ENCODE measurements at regions not wholly inside any gene's neighbourhood (a gene's known extent, or its start where the extent isn't known, plus 50 kb on each side); places are given as distances from the start of the nearest gene placed in this dataset.

DNA sequence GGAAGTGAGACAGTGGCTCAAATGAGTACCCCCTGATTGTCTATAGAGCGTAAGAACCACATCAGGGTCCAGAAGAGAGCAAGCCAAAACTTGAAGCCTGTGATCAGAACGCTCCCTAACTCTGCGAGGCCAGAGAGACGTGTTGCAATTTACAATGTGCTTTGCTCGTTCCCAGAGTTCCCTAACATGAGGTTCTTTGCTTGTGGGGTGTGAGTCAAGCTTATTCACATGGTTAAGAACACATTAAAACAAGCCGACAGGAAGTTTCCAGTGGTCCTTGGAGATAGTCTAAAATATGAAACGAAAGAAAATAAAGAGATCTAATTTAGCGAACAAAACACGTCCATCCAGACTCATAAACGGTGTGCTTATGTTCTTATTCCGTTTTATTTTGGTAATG lies 702.3 kb downstream of the TRIML1 start:
- H3K9me3 ChIP-seq (ENCODE audit: insufficient read depth, low read length): no peaks in the 10 kb centered on the region
- no peak overlapping the region for H2AFZ ChIP-seq (ENCODE audit: low read depth, low read length)
- H3K9ac ChIP-seq (ENCODE audit: low read length): no peak overlapping the region
- H3K4me1 ChIP-seq (ENCODE audit: low read length): no peaks in the 10 kb centered on the region
- H4K20me1 ChIP-seq (ENCODE audit: insufficient read depth, low read length): no peaks in the 10 kb centered on the region
- H3K27ac ChIP-seq (ENCODE audit: low read length): no peak overlapping the region
- H3K27me3 ChIP-seq (ENCODE audit: low read depth, low read length): no peaks in the 10 kb centered on the region
- no peak overlapping the region for H3K4me2 ChIP-seq (ENCODE audit: low read length)
- H3K79me2 ChIP-seq (ENCODE audit: low read length): no peaks in the 10 kb centered on the region
- no peak overlapping the region for H3K4me3 ChIP-seq (ENCODE audit: low read length)
- TF ChIP-seq, protein P1, sequence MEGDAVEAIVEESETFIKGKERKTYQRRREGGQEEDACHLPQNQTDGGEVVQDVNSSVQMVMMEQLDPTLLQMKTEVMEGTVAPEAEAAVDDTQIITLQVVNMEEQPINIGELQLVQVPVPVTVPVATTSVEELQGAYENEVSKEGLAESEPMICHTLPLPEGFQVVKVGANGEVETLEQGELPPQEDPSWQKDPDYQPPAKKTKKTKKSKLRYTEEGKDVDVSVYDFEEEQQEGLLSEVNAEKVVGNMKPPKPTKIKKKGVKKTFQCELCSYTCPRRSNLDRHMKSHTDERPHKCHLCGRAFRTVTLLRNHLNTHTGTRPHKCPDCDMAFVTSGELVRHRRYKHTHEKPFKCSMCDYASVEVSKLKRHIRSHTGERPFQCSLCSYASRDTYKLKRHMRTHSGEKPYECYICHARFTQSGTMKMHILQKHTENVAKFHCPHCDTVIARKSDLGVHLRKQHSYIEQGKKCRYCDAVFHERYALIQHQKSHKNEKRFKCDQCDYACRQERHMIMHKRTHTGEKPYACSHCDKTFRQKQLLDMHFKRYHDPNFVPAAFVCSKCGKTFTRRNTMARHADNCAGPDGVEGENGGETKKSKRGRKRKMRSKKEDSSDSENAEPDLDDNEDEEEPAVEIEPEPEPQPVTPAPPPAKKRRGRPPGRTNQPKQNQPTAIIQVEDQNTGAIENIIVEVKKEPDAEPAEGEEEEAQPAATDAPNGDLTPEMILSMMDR (IDR thresholded peaks at IDR 0.05; ENCODE audit: low read depth, low read length): no peak
- TF ChIP-seq EZH2phosphoT487 (IDR thresholded peaks at IDR 0.05; ENCODE audit: low read depth): no peak
- no peaks in the 10 kb centered on the region for H3K36me3 ChIP-seq (replicated peaks; ENCODE audit: low read depth, low read length)

DNA sequence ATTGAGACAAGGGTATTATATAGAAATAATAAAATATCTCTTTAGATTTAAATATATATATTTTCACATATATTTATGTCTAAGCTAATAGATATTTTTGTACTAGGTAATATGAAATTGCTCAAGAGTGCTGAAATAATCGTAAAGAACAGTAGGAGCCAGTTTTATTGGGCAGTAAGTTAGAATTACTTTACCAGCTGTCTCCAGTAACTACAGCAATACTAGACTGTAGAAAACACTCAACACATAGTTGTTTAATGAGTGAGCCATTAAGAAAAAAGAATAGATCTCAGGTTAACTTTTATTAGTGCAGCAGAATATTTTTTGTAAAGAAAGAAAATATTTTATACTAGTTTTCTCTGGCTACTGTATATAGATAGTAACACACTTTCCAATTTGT lies 715.2 kb downstream of the TRIML1 start:
- Histone ChIP-seq H4K20me1 (ENCODE audit: insufficient read depth, low read length) (no peaks in the 10 kb centered on the region), H3K79me2 (ENCODE audit: low read length) (no peaks in the 10 kb centered on the region), H3K27ac (ENCODE audit: low read length) (no peak overlapping the region), H3K4me3 (ENCODE audit: low read length) (no peak overlapping the region), H2AFZ (ENCODE audit: low read depth, low read length) (no peak overlapping the region), H3K9me3 (ENCODE audit: insufficient read depth, low read length) (no peaks in the 10 kb centered on the region), H3K27me3 (ENCODE audit: low read depth, low read length) (no peaks in the 10 kb centered on the region), H3K4me2 (ENCODE audit: low read length) (no peak overlapping the region), H3K9ac (ENCODE audit: low read length) (no peak overlapping the region), H3K36me3 (replicated peaks; ENCODE audit: low read depth, low read length) (no peaks in the 10 kb centered on the region), H3K4me1 (ENCODE audit: low read length) (no peaks in the 10 kb centered on the region)
- TF ChIP-seq, protein P1 (IDR thresholded peaks at IDR 0.05; ENCODE audit: low read depth, low read length): no peak
- TF ChIP-seq EZH2phosphoT487 (IDR thresholded peaks at IDR 0.05; ENCODE audit: low read depth): no peak

DNA sequence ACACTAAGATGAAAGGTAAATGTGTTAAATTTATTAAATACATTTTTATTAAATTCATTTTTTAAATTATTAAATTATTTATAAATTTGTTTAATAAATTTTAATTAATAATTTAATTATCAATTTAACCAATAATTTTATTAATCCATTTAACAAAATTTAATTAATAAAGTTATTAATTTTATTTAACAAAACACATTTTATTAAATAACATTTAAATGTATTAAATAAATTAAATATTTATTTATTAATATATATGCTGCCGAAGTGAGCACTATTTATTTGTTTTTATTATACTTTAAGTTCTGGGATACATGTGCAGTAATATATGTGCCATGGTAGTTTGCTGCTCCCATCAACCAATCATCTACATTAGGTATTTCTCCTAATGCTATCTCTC lies 719.5 kb downstream of the TRIML1 start:
- no peaks in the 10 kb centered on the region for H3K27me3 ChIP-seq (ENCODE audit: low read depth, low read length)
- no peaks in the 10 kb centered on the region for H3K79me2 ChIP-seq (ENCODE audit: low read length)
- no peak overlapping the region for H3K27ac ChIP-seq (ENCODE audit: low read length)
- no peak overlapping the region for H3K9ac ChIP-seq (ENCODE audit: low read length)
- no peak overlapping the region for H3K4me3 ChIP-seq (ENCODE audit: low read length)
- no peaks in the 10 kb centered on the region for H4K20me1 ChIP-seq (ENCODE audit: insufficient read depth, low read length)
- H2AFZ ChIP-seq (ENCODE audit: low read depth, low read length): no peak overlapping the region
- no peaks in the 10 kb centered on the region for H3K36me3 ChIP-seq (replicated peaks; ENCODE audit: low read depth, low read length)
- TF ChIP-seq, protein P1 (IDR thresholded peaks at IDR 0.05; ENCODE audit: low read depth, low read length): no peak
- TF ChIP-seq EZH2phosphoT487 (IDR thresholded peaks at IDR 0.05; ENCODE audit: low read depth): no peak
- no peak overlapping the region for H3K4me2 ChIP-seq (ENCODE audit: low read length)
- H3K9me3 ChIP-seq (ENCODE audit: insufficient read depth, low read length): no peaks in the 10 kb centered on the region
- no peaks in the 10 kb centered on the region for H3K4me1 ChIP-seq (ENCODE audit: low read length)

DNA sequence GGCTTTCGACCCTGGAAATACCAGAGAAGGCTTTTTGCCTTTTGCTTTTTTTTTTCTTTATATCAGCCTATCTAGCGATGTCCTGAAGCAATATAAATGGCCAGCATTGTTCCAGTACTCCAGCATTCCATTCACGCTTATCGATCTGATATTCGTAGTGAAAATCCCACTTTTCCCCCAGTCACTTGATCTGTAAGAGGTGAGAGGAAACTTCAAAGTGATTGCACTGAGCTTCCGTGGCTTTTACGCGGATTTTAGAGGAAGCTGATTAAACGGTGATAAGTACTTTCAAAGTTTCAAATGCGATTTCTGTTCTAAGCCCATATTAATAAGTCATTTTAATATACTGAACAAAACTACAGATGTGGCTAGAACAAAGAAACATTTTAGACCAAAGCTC lies 725.5 kb downstream of the TRIML1 start:
- no peaks in the 10 kb centered on the region for H3K27me3 ChIP-seq (ENCODE audit: low read depth, low read length)
- no peak overlapping the region for H3K27ac ChIP-seq (ENCODE audit: low read length)
- no peaks in the 10 kb centered on the region for H3K79me2 ChIP-seq (ENCODE audit: low read length)
- TF ChIP-seq, protein P1 (IDR thresholded peaks at IDR 0.05; ENCODE audit: low read depth, low read length): no peak
- no peak for TF ChIP-seq EZH2phosphoT487 (IDR thresholded peaks at IDR 0.05; ENCODE audit: low read depth)
- no peaks in the 10 kb centered on the region for H3K9me3 ChIP-seq (ENCODE audit: insufficient read depth, low read length)
- no peak overlapping the region for H2AFZ ChIP-seq (ENCODE audit: low read depth, low read length)
- H3K9ac ChIP-seq (ENCODE audit: low read length): no peak overlapping the region
- H3K36me3 ChIP-seq (replicated peaks; ENCODE audit: low read depth, low read length): no peaks in the 10 kb centered on the region
- no peak overlapping the region for H3K4me2 ChIP-seq (ENCODE audit: low read length)
- H3K4me3 ChIP-seq (ENCODE audit: low read length): no peak overlapping the region
- no peaks in the 10 kb centered on the region for H3K4me1 ChIP-seq (ENCODE audit: low read length)
- H4K20me1 ChIP-seq (ENCODE audit: insufficient read depth, low read length): no peaks in the 10 kb centered on the region
